ENCODE measurements at regions not wholly inside any gene's neighbourhood (a gene's known extent, or its start where the extent isn't known, plus 50 kb on each side); places are given as distances from the start of the nearest gene placed in this dataset.

DNA sequence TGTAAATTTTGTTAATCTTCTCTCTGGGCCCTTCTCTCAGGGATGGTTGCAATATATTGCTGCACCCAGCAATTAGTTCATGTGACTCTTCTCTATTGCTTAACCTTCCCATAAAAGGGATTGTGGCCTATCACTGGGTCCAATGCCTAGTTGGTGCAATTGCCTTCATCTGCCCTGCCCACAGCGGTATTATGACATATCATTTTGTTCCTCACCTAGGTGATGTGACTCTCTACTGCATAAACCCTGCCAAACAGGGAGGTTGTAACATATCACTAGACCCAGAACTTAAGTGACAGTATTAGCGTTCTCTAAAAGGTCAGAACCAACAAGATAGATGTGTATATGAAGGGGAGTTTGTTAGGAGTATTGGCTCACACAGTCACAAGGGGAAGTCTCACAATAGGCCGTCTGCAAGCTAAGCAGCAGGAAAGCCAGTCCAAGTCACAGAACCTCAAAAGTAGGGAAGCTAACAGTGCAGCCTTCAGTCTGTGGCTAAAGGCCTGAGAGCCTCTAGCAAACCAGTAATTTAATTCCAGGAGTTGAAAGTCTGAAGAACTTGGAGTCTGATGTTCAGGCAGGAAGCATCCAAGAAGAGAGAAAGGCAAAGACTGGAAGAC, 317.8 kb downstream of the RPS4Y2 start:
- POLR2A ChIA-PET (ENCODE audit: partially characterized antibody), result no interaction called here
- no peaks in the 10 kb centered on the region for H3K4me1 ChIP-seq (ENCODE audit: insufficient read depth, low read length)
- H3K4me3 Mint-ChIP-seq, result no peak overlapping the region
- CTCF ChIA-PET (ENCODE audit: partially characterized antibody), result no interaction called here
- H3K36me3 ChIP-seq (ENCODE audit: insufficient read depth, low read length), result no peaks in the 10 kb centered on the region
- H3K27ac Mint-ChIP-seq, result no peak overlapping the region
- H3K9me3 ChIP-seq (ENCODE audit: control insufficient read depth in 1 of 2, low read length in 2 of 2), result no peaks in the 10 kb centered on the region
- H3K27me3 Mint-ChIP-seq, result no peaks in the 10 kb centered on the region
- no peaks in the 10 kb centered on the region for H3K27me3 ChIP-seq (ENCODE audit: insufficient read depth, low read length)
- no peak for DNase-seq
- H3K4me1 Mint-ChIP-seq, result no peaks in the 10 kb centered on the region
- no peak overlapping the region for H3K4me3 ChIP-seq (ENCODE audit: low read length in 2 of 2)
- no peaks in the 10 kb centered on the region for H3K9me3 Mint-ChIP-seq
- no peak overlapping the region for H3K27ac ChIP-seq (ENCODE audit: low read depth, low read length)
- no peaks in the 10 kb centered on the region for H3K36me3 Mint-ChIP-seq
- intact Hi-C loops (cut with micrococcal nuclease), result loop anchor here (1.0 to 10.0 kb wide), 3 partner anchors 49 to 187 kb away; no protein-coding TSS in a partner anchor

DNA sequence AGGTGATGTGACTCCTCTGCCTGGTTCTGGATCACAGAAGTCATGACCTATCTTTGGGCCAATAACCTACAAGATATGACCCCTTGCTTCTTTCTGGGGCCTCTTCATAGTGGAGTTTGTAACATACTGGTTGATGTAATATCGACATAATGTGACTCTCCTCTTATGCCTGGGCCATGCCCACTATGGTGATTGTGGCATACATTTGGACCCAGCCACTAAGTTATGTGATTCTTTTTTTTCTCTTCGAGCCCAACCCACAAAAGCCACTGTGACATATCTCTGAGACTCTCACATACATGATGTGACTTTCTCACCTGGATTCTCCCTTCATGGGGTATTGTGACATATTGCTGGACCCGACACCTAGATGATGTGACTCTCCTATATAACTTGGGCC, 319.8 kb downstream of the RPS4Y2 start:
- intact Hi-C loops (cut with micrococcal nuclease), result loop anchor here (10.0 kb wide), 2 partner anchors 51 to 109 kb away; no protein-coding TSS in a partner anchor
- Mint-ChIP-seq H3K4me3 (no peak overlapping the region), H3K27ac (no peak overlapping the region), H3K4me1 (no peaks in the 10 kb centered on the region), H3K36me3 (no peaks in the 10 kb centered on the region), H3K27me3 (no peaks in the 10 kb centered on the region), H3K9me3 (no peaks in the 10 kb centered on the region)
- Histone ChIP-seq H3K4me3 (ENCODE audit: low read length in 2 of 2) (no peak overlapping the region), H3K27ac (ENCODE audit: low read depth, low read length) (no peak overlapping the region), H3K36me3 (ENCODE audit: insufficient read depth, low read length) (no peaks in the 10 kb centered on the region), H3K9me3 (ENCODE audit: control insufficient read depth in 1 of 2, low read length in 2 of 2) (no peaks in the 10 kb centered on the region), H3K27me3 (ENCODE audit: insufficient read depth, low read length) (no peaks in the 10 kb centered on the region), H3K4me1 (ENCODE audit: insufficient read depth, low read length) (no peaks in the 10 kb centered on the region)
- ChIA-PET POLR2A (ENCODE audit: partially characterized antibody) (no interaction called here), CTCF (ENCODE audit: partially characterized antibody) (no interaction called here)
- no peak for DNase-seq

DNA sequence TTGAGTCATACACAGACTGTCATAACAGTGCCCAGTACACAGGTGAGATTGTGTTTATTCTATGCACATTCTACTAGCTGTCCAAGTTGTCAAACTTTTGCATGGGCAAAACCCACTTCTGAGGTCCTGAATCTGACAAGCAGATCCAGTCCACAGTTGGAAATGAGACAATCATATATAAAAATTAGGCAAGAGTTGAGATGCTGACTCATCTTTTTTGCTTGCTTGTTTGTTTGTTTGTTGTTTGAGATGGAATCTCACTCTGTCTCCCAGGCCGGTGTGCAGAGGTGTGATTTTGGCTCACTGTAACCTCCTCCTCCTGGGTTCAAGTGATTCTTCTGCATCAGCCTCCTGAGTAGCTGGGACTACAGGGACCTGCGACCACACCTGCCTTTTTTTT, 323.8 kb downstream of the RPS4Y2 start:
- H3K36me3 Mint-ChIP-seq, result no peaks in the 10 kb centered on the region
- H3K4me3 ChIP-seq (ENCODE audit: low read length in 2 of 2), result no peak overlapping the region
- DNase-seq, result no peak
- no peak overlapping the region for H3K27ac ChIP-seq (ENCODE audit: low read depth, low read length)
- no peak overlapping the region for H3K27ac Mint-ChIP-seq
- ChIA-PET POLR2A (ENCODE audit: partially characterized antibody) (no interaction called here), CTCF (ENCODE audit: partially characterized antibody) (no interaction called here)
- H3K27me3 Mint-ChIP-seq, result no peaks in the 10 kb centered on the region
- no peaks in the 10 kb centered on the region for H3K36me3 ChIP-seq (ENCODE audit: insufficient read depth, low read length)
- no peaks in the 10 kb centered on the region for H3K9me3 ChIP-seq (ENCODE audit: control insufficient read depth in 1 of 2, low read length in 2 of 2)
- intact Hi-C loops (cut with micrococcal nuclease), result loop anchor here (10.0 kb wide), 2 partner anchors 55 to 105 kb away; no protein-coding TSS in a partner anchor
- H3K27me3 ChIP-seq (ENCODE audit: insufficient read depth, low read length), result no peaks in the 10 kb centered on the region
- H3K9me3 Mint-ChIP-seq, result no peaks in the 10 kb centered on the region
- no peaks in the 10 kb centered on the region for H3K4me1 ChIP-seq (ENCODE audit: insufficient read depth, low read length)
- no peaks in the 10 kb centered on the region for H3K4me1 Mint-ChIP-seq
- no peak overlapping the region for H3K4me3 Mint-ChIP-seq

DNA sequence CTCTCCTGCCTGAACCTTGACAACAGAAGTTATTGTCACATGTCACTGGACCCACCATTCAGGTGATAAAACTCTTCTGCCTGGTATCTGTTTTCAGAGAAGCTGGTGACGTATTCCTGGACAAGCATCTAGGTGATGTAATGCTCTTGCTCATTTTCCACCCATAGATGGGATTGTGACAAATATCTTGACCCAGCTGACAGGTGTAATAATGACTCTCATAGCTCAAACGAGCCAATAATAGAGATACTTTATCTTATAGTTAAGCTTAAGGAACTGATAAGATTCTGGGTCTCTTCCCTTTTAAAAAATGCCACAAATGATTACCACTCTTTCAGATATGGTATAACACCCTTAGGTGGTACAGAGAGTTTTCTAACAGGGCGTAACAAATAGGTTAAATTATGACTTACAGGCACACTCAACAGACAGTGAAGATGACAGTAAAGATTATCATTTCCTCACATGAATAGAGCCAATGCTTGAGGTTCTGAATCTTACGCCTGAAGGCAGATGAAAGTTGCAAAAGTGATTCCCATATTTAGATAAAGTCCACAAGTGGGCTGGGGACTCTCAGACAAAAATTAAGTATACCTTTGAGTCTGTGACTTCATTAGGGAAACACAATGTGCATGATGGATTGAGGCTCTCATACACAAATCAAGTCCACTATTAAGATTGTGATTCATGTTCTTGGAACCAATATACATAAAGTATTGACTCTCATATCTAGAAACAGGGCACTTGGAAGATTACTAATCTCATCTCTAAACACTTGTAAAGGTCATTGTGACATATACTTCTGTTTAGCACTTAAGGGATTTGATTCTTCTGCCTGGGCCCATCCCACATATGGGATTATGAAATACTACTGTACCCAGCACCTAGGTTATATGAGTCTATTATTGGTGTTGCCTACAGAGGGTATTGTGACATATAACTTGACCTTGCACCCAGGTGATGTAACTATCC, 326.0 kb downstream of the RPS4Y2 start:
- no peak overlapping the region for H3K27ac ChIP-seq (ENCODE audit: low read depth, low read length)
- no peak overlapping the region for H3K4me3 ChIP-seq (ENCODE audit: low read length in 2 of 2)
- ChIA-PET POLR2A (ENCODE audit: partially characterized antibody) (no interaction called here), CTCF (ENCODE audit: partially characterized antibody) (no interaction called here)
- H3K36me3 ChIP-seq (ENCODE audit: insufficient read depth, low read length), result no peaks in the 10 kb centered on the region
- Mint-ChIP-seq H3K4me1 (no peaks in the 10 kb centered on the region), H3K36me3 (peaks cover 0 to 4% of the 10 kb centered on the region in 2 donors), H3K27ac (no peak overlapping the region), H3K4me3 (no peak overlapping the region), H3K27me3 (no peaks in the 10 kb centered on the region), H3K9me3 (peaks cover 0 to 2% (median 0%) of the 10 kb centered on the region in 8 donors)
- H3K9me3 ChIP-seq (ENCODE audit: control insufficient read depth in 1 of 2, low read length in 2 of 2), result no peaks in the 10 kb centered on the region
- no peak for DNase-seq
- H3K27me3 ChIP-seq (ENCODE audit: insufficient read depth, low read length), result no peaks in the 10 kb centered on the region
- intact Hi-C loops (cut with micrococcal nuclease), result no loop called here
- H3K4me1 ChIP-seq (ENCODE audit: insufficient read depth, low read length), result no peaks in the 10 kb centered on the region

DNA sequence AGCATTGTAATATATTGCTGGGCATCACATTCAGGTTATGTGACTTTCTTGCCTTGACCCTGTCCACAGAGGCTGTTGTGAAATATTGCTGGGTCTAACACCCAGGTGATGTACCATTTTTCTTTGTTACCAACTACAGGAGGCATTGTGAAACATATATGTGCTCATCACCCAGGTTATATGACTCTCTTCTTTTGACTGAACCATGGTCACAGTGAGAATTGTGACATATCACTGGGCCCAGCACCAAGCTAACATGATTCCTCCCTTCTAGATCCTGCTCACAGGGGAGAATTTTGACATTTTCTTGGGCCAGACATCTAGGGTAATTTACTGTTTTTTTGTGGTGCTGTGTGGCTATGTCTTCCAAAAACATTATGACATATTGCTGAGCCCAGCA, 326.7 kb downstream of the RPS4Y2 start:
- intact Hi-C loops (cut with micrococcal nuclease), result no loop called here
- no peak overlapping the region for H3K27ac Mint-ChIP-seq
- no peak overlapping the region for H3K27ac ChIP-seq (ENCODE audit: low read depth, low read length)
- peaks cover 0 to 4% of the 10 kb centered on the region in 2 donors for H3K36me3 Mint-ChIP-seq
- no peaks in the 10 kb centered on the region for H3K4me1 ChIP-seq (ENCODE audit: insufficient read depth, low read length)
- H3K4me1 Mint-ChIP-seq, result no peaks in the 10 kb centered on the region
- CTCF ChIA-PET (ENCODE audit: partially characterized antibody), result no interaction called here
- H3K9me3 ChIP-seq (ENCODE audit: control insufficient read depth in 1 of 2, low read length in 2 of 2), result no peaks in the 10 kb centered on the region
- no peak overlapping the region for H3K4me3 ChIP-seq (ENCODE audit: low read length in 2 of 2)
- H3K36me3 ChIP-seq (ENCODE audit: insufficient read depth, low read length), result no peaks in the 10 kb centered on the region
- H3K4me3 Mint-ChIP-seq, result no peak overlapping the region
- POLR2A ChIA-PET (ENCODE audit: partially characterized antibody), result no interaction called here
- DNase-seq, result no peak
- H3K27me3 ChIP-seq (ENCODE audit: insufficient read depth, low read length), result no peaks in the 10 kb centered on the region
- H3K27me3 Mint-ChIP-seq, result no peaks in the 10 kb centered on the region
- peaks cover 0 to 2% (median 0%) of the 10 kb centered on the region in 8 donors for H3K9me3 Mint-ChIP-seq

DNA sequence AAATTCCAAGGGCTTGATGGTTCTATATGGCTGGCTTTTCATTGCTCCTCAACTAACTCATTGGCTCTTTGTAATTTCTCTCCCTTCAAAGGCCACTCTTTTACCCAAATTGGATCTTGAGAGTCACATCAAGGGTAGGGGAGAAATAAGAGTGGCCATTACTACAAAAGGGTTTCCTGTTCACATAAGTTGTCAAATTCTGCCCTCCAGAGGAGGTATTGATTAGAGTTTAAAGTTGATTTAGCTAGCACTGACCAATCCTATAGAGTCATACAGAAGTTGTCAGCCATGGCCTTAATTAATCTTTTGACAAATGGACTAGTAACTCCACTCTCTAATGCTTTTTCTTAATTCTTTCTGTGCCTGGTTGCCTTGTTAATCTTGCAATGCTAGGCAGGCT, 336.0 kb downstream of the RPS4Y2 start:
- Histone ChIP-seq H3K4me3 (ENCODE audit: low read length in 2 of 2) (no peak overlapping the region), H3K27me3 (ENCODE audit: insufficient read depth, low read length) (no peaks in the 10 kb centered on the region), H3K27ac (ENCODE audit: low read depth, low read length) (no peak overlapping the region), H3K4me1 (ENCODE audit: insufficient read depth, low read length) (no peaks in the 10 kb centered on the region), H3K9me3 (ENCODE audit: control insufficient read depth in 1 of 2, low read length in 2 of 2) (no peaks in the 10 kb centered on the region), H3K36me3 (ENCODE audit: insufficient read depth, low read length) (no peaks in the 10 kb centered on the region)
- no peaks in the 10 kb centered on the region for H3K4me1 Mint-ChIP-seq
- no peaks in the 10 kb centered on the region for H3K36me3 Mint-ChIP-seq
- H3K27me3 Mint-ChIP-seq, result no peaks in the 10 kb centered on the region
- no peak overlapping the region for H3K4me3 Mint-ChIP-seq
- ChIA-PET POLR2A (ENCODE audit: partially characterized antibody) (no interaction called here), CTCF (ENCODE audit: partially characterized antibody) (interaction anchor here (1.9 kb wide), 1 partner anchor 168 kb away, joined by 9 read pairs; no protein-coding TSS in a partner anchor)
- DNase-seq, result no peak
- intact Hi-C loops (cut with micrococcal nuclease), result loop anchor here (5.0 kb wide), 2 partner anchors 170 to 535 kb away; no protein-coding TSS in a partner anchor
- H3K9me3 Mint-ChIP-seq, result no peaks in the 10 kb centered on the region
- no peak overlapping the region for H3K27ac Mint-ChIP-seq

DNA sequence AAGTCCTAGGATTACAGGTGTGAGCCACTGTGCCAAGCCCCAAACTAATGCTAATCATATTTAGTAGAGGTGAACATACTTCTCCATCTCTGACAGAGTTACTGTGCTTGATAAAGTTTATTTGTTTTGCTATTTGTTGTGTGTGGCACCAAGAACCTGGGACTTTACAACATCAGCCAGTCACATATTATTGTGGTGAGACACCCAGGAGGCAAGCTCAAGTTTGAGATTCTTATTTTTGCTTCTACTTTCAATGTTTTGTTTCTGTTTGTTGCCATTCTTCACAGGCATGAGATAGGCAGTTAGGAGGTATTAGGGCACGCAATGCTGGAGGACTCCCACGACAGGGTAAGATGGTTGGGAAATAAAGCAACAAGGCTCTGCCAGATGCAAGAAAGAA, 346.6 kb downstream of the RPS4Y2 start:
- ChIA-PET CTCF (ENCODE audit: partially characterized antibody) (no interaction called here), POLR2A (ENCODE audit: partially characterized antibody) (no interaction called here)
- H3K36me3 ChIP-seq (ENCODE audit: insufficient read depth, low read length), result no peaks in the 10 kb centered on the region
- H3K4me3 ChIP-seq (ENCODE audit: low read length in 2 of 2), result no peak overlapping the region
- H3K9me3 Mint-ChIP-seq, result no peaks in the 10 kb centered on the region
- no peaks in the 10 kb centered on the region for H3K27me3 Mint-ChIP-seq
- intact Hi-C loops (cut with micrococcal nuclease), result no loop called here
- H3K4me3 Mint-ChIP-seq, result no peak overlapping the region
- no peak for DNase-seq
- H3K9me3 ChIP-seq (ENCODE audit: control insufficient read depth in 1 of 2, low read length in 2 of 2), result no peaks in the 10 kb centered on the region
- H3K4me1 Mint-ChIP-seq, result peaks cover 0 to 2% (median 0%) of the 10 kb centered on the region in 4 donors
- H3K36me3 Mint-ChIP-seq, result no peaks in the 10 kb centered on the region
- H3K27ac Mint-ChIP-seq, result no peak overlapping the region
- H3K4me1 ChIP-seq (ENCODE audit: insufficient read depth, low read length), result no peaks in the 10 kb centered on the region
- H3K27ac ChIP-seq (ENCODE audit: low read depth, low read length), result no peak overlapping the region
- no peaks in the 10 kb centered on the region for H3K27me3 ChIP-seq (ENCODE audit: insufficient read depth, low read length)
